ENCODE measurements at regions not wholly inside any gene's neighbourhood (a gene's known extent, or its start where the extent isn't known, plus 50 kb on each side); places are given as distances from the start of the nearest gene placed in this dataset.

GRCh38 chr3:5437783-5438323 lies 250.3 kb downstream of the EDEM1 start:
- no peak for DNase-seq (ENCODE audit: low read depth)
- TF ChIP-seq, protein P1, sequence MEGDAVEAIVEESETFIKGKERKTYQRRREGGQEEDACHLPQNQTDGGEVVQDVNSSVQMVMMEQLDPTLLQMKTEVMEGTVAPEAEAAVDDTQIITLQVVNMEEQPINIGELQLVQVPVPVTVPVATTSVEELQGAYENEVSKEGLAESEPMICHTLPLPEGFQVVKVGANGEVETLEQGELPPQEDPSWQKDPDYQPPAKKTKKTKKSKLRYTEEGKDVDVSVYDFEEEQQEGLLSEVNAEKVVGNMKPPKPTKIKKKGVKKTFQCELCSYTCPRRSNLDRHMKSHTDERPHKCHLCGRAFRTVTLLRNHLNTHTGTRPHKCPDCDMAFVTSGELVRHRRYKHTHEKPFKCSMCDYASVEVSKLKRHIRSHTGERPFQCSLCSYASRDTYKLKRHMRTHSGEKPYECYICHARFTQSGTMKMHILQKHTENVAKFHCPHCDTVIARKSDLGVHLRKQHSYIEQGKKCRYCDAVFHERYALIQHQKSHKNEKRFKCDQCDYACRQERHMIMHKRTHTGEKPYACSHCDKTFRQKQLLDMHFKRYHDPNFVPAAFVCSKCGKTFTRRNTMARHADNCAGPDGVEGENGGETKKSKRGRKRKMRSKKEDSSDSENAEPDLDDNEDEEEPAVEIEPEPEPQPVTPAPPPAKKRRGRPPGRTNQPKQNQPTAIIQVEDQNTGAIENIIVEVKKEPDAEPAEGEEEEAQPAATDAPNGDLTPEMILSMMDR (IDR thresholded peaks at IDR 0.05; ENCODE audit: insufficient read depth, low read depth, low read length): no peak
- Histone ChIP-seq H3K36me3 (ENCODE audit: control insufficient read depth, insufficient read depth, low read length) (no peaks in the 10 kb centered on the region), H3K4me3 (ENCODE audit: low read depth, low read length) (no peak overlapping the region), H3K27me3 (ENCODE audit: control insufficient read depth, insufficient read depth, low read length) (no peaks in the 10 kb centered on the region)
- ChIA-PET CTCF (no interaction called here), POLR2A (no interaction called here)

- POLR2A ChIA-PET: no interaction called here
- Histone ChIP-seq H3K36me3 (ENCODE audit: control insufficient read depth, insufficient read depth, low read length) (no peaks in the 10 kb centered on the region), H3K27me3 (ENCODE audit: control insufficient read depth, insufficient read depth, low read length) (no peaks in the 10 kb centered on the region), H3K4me3 (ENCODE audit: low read depth, low read length) (no peak overlapping the region)
- CTCF ChIA-PET: no interaction called here
- no peak for DNase-seq (ENCODE audit: low read depth)
- TF ChIP-seq, protein P1 (IDR thresholded peaks at IDR 0.05; ENCODE audit: insufficient read depth, low read depth, low read length): no peak
Observed at GRCh38 chr3:5441401-5441800, 253.9 kb downstream of the EDEM1 start.

- Histone ChIP-seq H3K4me3 (ENCODE audit: low read depth, low read length) (no peak overlapping the region), H3K27me3 (ENCODE audit: control insufficient read depth, insufficient read depth, low read length) (no peaks in the 10 kb centered on the region), H3K36me3 (ENCODE audit: control insufficient read depth, insufficient read depth, low read length) (no peaks in the 10 kb centered on the region)
- ChIA-PET POLR2A (no interaction called here), CTCF (no interaction called here)
- DNase-seq (ENCODE audit: low read depth): no peak
- TF ChIP-seq, protein P1 (IDR thresholded peaks at IDR 0.05; ENCODE audit: insufficient read depth, low read depth, low read length): no peak
Observed at GRCh38 chr3:5442106-5442785, 254.7 kb downstream of the EDEM1 start.

- Histone ChIP-seq H3K4me3 (ENCODE audit: low read depth, low read length) (no peak overlapping the region), H3K27me3 (ENCODE audit: control insufficient read depth, insufficient read depth, low read length) (no peaks in the 10 kb centered on the region), H3K36me3 (ENCODE audit: control insufficient read depth, insufficient read depth, low read length) (no peaks in the 10 kb centered on the region)
- ChIA-PET CTCF (no interaction called here), POLR2A (no interaction called here)
- TF ChIP-seq, protein P1 (IDR thresholded peaks at IDR 0.05; ENCODE audit: insufficient read depth, low read depth, low read length): no peak
- DNase-seq (ENCODE audit: low read depth): no peak
Observed at GRCh38 chr3:5442786-5443138, 255.3 kb downstream of the EDEM1 start.

- ChIA-PET POLR2A (no interaction called here), CTCF (no interaction called here)
- DNase-seq (ENCODE audit: low read depth): no peak
- no peak overlapping the region for H3K4me3 ChIP-seq (ENCODE audit: low read depth, low read length)
- TF ChIP-seq, protein P1 (IDR thresholded peaks at IDR 0.05; ENCODE audit: insufficient read depth, low read depth, low read length): no peak
- H3K36me3 ChIP-seq (ENCODE audit: control insufficient read depth, insufficient read depth, low read length): no peaks in the 10 kb centered on the region
- H3K27me3 ChIP-seq (ENCODE audit: control insufficient read depth, insufficient read depth, low read length): no peaks in the 10 kb centered on the region
Observed at GRCh38 chr3:5444253-5444652, 256.7 kb downstream of the EDEM1 start.

Data from BJ (cell line).